Epidermal melanocyte (primary cell): ENCODE measurements at regions not wholly inside any gene's neighbourhood (a gene's known extent, or its start where the extent isn't known, plus 50 kb on each side); places are given as distances from the start of the nearest gene placed in this dataset.

Experiments used
- DNase-seq: peaks from one replicate; pipeline ENCODE4 v3.0.0; 2011; ENCODE audit warnings: low spot score; ENCODE audit not compliant: insufficient read length

DNA sequence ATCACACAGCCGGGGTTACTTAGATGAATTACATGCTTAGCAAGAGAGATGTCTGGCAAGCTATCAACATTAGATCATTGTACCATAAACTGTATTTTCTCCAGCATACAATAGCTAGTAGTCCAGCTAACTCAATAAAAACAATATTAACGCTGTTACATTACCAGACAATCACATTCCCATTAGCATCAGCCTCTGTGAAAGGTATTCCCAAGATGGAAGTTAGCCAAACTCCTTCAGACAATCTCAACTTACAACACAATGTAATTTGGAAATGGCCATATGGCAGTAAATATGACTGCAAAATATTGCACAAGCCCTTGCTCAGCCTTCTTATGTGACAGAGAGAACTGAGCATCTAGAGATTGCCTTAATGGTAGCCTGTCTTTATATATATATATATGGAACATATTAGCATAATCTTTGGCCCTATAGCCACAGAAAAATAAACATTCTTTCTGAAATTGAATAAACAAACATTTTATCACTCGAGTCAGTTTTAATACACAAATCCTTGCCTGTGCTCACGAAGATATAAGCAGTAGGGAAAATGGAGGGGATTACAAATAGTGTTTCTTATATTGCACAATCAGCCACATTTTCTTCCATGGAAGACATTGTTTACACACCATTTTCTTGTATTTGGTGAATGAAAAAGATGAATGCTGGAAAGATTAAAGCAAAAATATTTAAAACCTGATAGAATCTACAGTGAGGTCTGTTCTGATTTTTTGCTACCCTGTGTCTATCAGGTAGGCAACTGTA lies 1060.5 kb downstream of the DIAPH3 start:
- no peak for DNase-seq

DNA sequence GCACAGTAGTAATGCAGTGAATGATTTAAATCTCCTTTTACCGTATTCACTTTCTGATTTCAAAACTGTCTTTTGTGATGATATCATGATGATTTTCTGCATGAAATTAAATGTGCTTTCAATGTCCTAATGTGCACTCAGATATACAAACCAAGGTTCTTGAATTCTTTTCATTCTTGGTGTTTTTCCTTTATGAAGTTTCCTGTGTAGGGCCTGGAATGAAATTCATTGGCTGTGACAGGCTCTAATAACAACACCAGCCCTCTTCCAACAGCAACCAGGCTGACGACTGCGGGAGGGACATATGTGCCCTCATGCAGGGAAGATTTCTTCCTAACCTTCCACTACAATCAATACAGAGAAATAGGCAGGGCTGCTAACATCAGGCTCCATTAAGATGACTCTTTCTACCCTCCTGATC lies 1052.0 kb downstream of the DIAPH3 start:
- no peak for DNase-seq

DNA sequence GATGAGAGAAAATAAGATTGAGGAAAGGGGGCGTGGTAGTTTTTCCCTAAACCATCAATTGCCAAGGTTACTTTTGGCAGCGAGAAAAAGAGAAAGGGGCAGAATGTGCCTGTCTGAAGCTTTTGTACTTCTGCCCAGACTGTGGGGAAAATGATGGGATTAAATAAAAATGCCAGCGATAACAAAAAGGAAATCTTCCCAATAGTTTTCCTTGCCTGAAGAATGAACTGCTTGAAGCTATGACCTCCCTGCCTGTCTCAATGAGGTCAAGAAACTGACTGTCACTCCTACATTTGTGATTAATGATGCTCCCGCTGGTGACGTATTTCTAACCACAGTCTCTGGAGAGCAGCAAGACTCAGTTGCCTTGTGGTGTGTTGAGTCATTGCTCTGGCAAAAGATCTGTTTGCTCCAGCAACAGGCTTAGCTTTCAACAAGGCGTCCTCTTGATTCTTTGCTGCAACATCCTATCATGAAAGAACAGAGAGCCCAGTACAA lies 1051.5 kb downstream of the DIAPH3 start:
- DNase-seq, result peak; percentile 41

DNA sequence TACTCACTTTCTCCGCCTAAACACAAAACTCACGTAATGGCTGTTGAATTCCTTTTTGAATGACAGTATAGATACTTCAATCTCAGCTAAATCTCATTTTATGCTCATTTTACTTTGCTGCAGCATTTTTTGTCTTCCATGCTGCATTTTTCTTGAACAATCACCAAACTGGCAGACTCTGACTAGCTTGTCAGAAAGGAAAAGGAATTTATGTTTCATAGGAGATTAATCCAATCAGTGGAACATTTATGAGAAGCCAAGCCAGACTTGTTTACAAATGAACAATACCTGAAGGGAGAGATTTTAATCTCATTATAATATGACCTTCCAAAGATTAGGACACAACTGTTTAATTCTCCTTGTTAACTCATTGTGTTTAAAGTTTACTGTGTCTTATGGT lies 1044.3 kb downstream of the DIAPH3 start:
- DNase-seq, result no peak

DNA sequence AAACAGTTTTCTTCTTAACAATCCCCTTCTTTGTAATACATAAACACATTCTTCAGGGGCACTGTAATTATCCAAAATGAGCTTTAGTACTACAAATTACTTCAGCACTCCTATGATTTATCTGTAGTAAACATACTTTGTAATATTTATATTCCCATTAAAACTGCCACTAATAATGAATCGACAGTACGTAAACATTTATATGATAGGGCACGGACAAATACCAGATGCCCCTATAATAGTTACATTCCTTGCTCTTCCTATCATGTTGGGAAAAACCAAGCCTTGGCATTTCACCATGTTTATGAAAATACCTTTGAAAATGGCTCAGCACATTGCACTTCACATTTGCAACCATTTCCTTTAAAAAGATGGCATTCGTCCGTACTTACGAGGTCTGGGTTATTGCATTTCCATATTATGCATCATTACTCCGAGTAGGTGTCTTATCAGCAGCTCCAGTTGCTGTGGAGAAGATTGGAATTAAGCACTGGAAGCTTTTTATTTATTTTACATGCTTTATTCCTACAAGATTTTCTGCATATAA lies 1043.4 kb downstream of the DIAPH3 start:
- no peak for DNase-seq

DNA sequence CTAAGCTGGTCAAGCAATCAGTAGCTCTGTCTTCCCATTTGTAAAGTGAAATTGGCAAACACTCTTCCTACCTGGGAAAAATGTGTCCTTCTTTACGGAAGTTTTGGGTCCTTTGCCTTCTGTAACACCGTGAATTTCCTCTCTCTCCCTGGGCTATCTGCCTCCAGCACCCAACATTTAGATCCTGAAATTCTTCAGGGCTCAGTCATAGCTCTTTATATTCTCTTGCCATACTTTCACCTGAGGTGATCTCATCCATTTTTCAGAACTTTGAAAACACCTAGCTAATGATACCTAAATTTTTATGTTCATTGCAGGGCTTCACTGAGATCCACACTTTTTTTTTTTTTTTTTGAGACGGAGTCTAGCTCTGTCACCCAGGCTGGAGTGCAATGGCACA lies 1042.2 kb downstream of the DIAPH3 start:
- DNase-seq, result no peak

DNA sequence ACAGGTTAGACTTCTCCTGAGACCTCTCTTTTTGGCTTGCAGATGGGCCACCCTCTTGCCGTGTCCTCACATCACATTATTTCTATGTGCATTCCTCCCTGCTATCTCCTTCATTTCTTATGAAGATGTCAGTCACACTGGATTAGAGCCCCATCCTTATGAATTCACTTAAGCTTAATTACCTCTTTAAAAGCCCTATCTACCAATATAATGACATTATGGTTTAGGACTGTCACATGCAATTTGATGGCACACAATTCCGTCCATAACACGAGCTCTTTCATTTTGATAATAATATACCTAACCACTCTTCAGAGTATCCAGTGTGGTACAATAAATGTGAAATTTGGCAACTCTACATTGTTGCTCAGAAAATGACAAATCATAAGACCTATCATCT lies 1037.3 kb downstream of the DIAPH3 start:
- DNase-seq, result no peak

DNA sequence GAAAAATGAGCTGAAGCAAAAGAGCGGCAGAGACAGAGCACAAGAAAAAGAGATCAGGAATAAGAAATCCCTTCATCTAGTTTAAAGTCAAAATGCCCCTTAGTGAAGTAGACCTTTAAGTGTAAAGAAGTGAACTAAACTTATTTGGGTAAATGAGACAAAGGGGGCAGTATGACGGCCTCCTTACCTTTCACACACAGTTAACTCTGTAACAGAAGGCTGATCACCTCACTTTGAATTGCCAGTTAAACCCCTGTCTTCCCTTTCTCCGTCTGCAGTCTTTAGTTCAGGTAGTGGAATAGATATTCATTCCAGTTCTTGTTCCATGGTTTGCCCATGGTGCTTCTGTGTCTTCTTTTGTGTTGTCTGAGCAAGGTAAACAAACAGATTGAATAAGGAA lies 1029.8 kb downstream of the DIAPH3 start:
- DNase-seq, result no peak

DNA sequence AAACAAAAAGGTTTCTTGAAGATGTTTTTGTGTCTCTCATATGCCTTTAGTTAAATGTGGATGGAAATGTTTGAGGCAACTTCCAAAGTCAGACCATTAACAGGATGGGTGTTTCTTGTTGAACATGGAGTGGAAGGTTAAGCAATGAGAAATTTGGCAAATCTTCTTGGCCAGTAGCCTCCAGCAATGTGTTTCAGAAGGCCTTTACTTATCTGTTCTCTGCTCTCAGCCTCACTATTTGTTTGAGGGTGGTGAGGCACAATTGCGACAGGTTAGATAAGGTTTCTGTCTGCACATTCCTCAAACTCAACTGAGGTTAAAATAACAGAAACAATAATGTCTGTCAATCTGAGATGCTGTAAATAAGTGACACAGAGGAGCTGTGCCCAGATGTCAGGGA lies 1019.0 kb downstream of the DIAPH3 start:
- DNase-seq, result no peak

DNA sequence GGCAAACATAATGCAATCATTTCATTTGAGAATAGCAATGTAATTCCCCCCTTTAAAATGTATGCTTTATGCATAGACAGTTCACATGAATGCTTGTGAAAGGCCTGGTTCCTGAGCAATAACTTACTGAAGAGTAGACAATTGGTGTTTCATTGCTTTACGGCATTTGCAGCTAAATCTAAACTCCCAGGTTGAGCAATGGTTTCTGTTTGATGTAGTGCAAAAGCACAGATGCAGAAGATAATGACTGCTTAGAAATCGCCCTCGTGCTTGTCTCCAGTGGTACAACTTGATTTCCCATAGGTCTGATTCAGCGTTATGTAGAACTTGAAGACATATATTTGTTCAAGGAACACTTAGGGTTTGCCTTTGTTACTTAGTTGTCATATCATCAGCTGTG lies 1018.3 kb downstream of the DIAPH3 start:
- no peak for DNase-seq

DNA sequence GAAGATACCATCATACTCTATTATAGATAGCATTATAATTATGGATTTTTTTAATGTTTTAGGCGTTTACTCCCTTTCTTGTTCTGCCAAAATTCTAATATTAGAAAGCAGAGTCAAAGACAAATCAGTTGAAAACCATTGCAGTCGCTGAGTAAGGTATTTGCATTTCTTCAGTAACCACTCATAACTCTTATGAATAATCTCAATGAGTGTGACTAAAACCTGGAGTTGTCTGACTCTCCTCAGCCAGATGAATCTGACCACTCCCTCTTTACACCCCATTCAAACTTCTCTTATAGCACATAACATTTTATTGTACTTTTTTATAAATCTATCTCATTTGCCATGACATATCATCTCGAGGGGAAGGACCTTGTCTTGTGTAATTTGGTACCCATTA lies 1006.5 kb downstream of the DIAPH3 start:
- DNase-seq, result no peak

DNA sequence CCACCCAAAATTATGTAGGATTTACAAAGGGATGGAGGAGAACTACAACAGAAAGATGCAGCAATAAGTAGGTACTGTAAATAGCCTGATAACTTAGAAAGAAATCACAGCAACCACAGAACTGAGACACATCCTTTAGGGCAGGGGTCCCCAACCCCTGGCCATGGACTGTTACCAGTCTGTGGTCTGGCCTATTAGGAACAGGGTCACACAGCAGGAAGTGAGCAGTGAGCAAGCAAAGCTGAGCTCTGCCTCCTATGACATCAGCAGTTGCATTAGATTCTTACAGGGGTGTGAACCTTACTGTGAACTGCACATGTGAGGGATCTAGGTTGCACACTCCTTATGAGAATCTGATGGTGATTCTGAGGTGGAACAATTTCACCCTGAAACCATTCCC lies 997.6 kb downstream of the DIAPH3 start:
- no peak for DNase-seq

DNA sequence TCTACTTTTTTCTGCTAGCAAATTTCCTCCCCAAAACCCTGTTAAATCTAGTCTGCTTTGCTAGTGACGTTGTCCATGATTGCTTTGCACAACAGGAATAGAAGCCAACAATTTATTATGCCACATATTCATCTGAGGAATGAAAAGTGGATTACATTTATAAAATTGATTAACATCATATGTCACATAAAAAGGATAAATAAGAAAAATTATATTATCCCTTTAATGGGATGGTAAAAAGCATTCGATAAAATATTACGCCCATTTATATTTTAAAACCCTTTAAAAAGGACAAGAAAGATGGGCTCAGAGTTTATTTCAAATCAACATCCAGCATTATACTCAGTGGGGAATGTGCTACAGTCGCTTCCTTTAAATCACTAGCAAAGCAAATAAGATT lies 991.7 kb downstream of the DIAPH3 start:
- DNase-seq, result no peak

DNA sequence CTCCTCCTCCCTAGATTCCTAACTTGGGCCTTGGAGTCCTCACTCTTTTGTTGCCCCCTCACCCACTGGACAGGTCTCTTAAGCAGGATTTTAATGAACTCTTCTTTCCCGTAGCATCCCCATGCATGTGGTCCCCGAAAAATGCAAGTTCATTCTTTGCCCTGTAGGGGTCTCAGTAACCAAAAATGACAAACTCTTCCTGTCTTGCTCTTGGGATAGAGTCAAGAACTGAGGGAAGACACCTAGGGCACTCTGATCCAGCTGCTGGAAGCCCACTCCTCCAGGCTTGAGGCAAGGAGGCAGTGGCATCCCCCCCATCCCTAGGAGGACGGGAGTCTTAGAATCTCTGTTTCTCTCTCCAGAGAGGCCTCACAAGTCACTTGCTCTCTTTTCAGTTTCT lies 987.0 kb downstream of the DIAPH3 start:
- no peak for DNase-seq

DNA sequence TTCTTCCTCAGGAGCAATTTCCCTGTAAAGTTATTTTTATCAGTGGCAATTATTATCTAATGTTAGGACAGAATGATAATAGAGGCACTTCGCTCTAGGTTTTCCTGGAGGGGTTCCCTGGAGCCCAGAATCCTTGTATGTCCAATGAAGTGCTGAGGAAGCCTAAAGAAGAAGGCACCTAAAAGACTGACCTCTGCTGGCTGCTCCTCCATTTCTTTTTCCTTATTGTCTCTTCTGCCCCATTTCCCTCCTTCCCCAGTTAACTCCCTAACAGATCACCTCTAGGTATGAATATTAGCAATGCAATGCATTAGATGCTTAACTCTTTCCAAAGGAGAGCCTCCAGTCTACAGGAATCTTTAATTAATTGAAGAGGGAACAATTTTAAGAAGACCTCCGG lies 985.4 kb downstream of the DIAPH3 start:
- DNase-seq, result no peak

DNA sequence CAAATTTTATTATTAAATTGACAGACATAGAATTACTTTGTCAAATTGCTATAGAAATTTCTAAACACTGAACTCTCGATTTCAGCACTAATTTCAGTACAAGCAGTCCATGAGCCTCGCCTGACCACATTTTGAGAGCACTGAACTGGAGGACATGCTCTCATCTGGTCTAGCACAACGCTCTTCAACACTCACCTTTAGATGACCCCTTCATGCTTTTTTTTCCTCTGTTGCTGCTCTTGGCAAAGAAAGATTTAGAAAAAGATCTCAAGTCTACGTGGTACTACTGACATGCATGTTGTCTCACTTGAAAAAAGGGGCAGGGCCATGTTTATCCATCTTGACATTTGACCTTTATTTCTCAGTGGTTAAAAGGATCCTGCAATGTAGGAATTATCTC lies 981.5 kb downstream of the DIAPH3 start:
- no peak for DNase-seq

DNA sequence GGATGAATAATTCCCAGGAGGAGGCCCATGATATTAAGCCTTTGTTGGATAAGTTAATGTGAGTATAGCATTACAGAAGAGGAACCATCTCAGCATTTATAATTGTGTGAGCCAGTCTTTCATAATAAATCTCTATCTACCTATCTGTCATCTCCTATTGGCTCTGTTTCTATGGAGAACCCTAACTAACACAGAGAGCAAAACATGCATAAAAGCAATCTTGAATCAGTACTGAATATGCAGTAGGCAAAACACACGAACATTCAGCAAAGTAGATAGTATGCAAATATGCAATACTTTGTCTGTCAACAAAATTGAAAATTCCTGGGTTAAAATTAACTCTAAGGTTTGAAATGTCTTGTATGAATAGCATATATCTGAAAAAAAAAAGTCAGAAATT lies 966.3 kb downstream of the DIAPH3 start:
- DNase-seq, result no peak

DNA sequence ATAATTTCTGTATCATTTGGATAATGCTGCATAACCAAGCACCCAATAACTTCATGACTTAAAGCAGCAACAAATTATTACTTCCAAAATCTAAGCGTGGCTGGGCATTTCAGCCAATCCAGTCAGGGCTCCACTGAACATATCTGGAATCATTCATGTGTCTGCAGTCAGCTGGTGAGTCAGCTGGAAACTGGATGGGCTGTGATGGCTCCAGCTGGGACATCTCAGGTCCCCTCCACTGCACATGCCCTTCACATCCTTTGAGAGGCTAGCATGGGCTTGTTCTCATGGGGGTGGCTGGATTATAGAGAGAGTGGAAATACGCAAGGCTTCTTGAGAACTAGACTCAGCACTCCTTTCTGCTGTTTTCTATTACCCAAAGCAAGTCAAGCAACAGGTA lies 961.9 kb downstream of the DIAPH3 start:
- no peak for DNase-seq

DNA sequence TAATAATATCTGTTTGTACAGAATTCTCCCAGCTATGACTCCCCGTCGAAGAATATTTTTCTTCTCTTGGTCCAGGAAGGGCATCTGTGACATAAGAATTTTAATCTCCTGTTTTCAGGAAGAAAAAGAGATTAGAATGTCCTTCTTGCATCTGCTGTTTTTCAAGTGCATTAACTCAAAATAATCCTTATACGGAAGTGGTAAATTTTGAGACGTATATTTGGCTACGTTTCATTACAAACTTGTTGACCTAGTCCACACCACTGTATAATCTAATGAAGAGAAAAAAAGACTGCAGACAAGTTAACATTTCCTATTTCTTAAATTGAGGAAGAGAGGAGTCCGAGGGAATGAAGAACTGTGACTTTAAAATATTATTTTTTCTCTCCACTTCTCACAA lies 959.9 kb downstream of the DIAPH3 start:
- no peak for DNase-seq

DNA sequence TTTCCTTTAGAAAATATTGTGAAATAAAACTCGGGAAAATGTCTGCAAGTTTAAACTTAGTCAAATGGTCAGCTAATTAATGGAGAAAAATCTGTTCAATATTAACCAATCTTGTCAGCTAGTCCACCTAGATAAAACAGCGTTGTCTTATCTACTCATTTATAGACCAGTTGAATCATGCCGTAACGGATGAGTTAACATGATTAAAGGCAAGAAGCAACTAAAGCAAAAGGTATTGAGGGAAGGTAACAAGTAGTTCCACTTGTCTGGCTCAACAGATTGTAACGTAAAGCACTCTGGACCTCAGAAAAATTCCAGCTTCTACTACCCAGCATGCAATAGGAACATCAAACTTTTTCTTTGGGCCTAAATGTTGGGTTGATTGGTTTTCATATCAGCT lies 958.2 kb downstream of the DIAPH3 start:
- DNase-seq, result no peak

DNA sequence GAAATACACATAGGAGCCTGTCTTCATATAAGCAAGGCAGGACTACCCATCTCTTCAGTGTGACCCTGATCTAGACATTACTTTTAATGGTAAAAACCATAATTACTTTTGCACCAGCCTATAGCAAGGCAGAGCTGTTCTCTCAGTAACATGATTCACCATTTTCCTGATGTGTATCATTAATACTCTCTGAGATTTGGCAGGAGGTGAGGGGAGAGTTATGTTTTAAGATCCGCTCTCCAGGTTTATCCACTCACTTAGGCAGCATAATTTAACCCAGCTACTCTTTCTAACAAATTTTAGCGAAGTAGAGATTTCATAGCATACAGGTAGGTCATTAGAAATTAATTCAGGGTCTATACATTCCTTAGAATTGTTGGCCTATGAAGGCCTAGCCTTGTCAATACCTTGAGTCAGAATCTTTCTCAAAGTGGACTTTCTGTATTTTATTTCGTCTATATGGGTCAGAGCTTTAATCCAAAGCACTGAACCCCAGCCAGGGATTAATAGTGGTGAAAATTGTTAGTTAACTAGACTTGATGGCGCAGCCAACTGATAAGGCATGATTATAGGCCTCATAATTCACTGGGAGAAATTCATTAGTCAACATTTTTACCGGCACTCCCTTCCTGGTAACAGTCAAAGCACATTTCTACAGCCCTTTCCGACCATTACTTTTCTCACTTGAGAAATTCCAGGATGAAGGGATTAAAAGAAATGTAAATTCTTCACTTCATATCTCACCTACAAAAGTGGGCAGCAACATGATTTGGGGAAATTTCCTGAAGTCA lies 955.1 kb downstream of the DIAPH3 start:
- DNase-seq, result no peak

DNA sequence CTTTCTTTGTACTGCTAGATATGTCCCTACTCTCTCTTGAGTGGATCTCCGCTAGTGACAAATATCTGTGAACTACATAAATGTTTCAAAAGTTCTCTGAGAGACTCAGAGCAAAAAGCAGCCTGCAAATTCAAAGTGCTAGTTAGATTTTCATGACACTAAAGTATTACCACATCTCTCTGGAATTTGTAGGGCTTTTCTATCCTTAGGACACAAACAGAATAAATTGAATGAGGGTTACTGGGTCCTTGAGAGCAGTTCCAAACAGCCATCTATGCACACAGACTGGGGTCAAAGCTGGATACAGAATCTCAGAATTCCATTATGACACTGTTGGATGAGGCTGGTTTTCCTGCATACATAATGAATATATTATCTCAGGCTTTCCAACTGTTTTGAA lies 953.2 kb downstream of the DIAPH3 start:
- no peak for DNase-seq

DNA sequence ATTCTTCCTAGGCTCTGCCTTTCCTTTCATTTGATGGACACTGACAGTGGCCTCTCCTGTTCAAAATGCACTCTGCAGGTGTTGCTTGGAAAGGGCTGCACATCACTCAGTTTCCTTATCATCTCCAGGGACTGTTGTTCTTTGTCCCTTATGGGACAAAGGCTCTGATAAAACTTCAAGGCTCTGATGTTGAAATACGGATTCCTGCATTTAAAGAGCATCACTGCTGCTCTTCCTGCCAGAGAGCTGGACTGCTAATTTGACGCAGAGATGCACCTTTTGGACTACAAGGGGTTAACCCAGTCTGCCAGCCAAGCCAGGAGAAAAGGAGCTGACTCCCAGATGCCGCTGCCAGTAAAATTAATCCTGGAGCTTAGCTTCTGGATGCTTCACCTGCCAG lies 952.1 kb downstream of the DIAPH3 start:
- no peak for DNase-seq
